Left forelimb (tissue), 1 donor: ENCODE measurements at regions not wholly inside any gene's neighbourhood (a gene's known extent, or its start where the extent isn't known, plus 50 kb on each side); places are given as distances from the start of the nearest gene placed in this dataset.

Source experiments
- DNase-seq: peaks from one replicate; pipeline ENCODE4 v3.0.0-alpha.2; 2018; ENCODE audit warnings: low spot score

- DNase-seq = no peak
Observed at GRCh38 chr15:81987628-81988027, 58.2 kb downstream of the MEX3B start.

GRCh38 chr15:81983497-81983896, 62.3 kb downstream of the MEX3B start:
- no peak for DNase-seq

GRCh38 chr15:81982808-81983207, 63.0 kb downstream of the MEX3B start:
- no peak for DNase-seq

GRCh38 chr15:81981908-81982307, 63.9 kb downstream of the MEX3B start:
- DNase-seq = no peak

- DNase-seq = no peak
Observed at GRCh38 chr15:81977464-81977863, 68.4 kb downstream of the MEX3B start.

GRCh38 chr15:81968691-81969090, 77.1 kb downstream of the MEX3B start:
- DNase-seq = no peak

- DNase-seq = no peak
Observed at GRCh38 chr15:81966631-81967030, 79.2 kb downstream of the MEX3B start.

- no peak for DNase-seq
Observed at GRCh38 chr15:81962482-81962881, 83.3 kb downstream of the MEX3B start.

GRCh38 chr15:81959196-81959595, 86.6 kb downstream of the MEX3B start:
- DNase-seq = no peak

GRCh38 chr15:81957698-81958097, 88.1 kb downstream of the MEX3B start:
- no peak for DNase-seq

- DNase-seq = no peak
Observed at GRCh38 chr15:81955382-81956062, 90.3 kb downstream of the MEX3B start.

- no peak for DNase-seq
Observed at GRCh38 chr15:81954158-81954783, 91.5 kb downstream of the MEX3B start.

GRCh38 chr15:81950841-81951414, 94.9 kb downstream of the MEX3B start:
- no peak for DNase-seq

GRCh38 chr15:81948751-81949150, 97.1 kb downstream of the MEX3B start:
- no peak for DNase-seq

- DNase-seq = no peak
Observed at GRCh38 chr15:81948222-81948621, 97.6 kb downstream of the MEX3B start.

- no peak for DNase-seq
Observed at GRCh38 chr15:81947548-81947947, 98.3 kb downstream of the MEX3B start.

GRCh38 chr15:81945014-81945615, 100.7 kb downstream of the MEX3B start:
- DNase-seq = no peak

GRCh38 chr15:81942655-81943195, 103.1 kb downstream of the MEX3B start:
- DNase-seq = no peak

- DNase-seq = no peak
Observed at GRCh38 chr15:81942157-81942556, 103.7 kb downstream of the MEX3B start.

GRCh38 chr15:81941479-81941878, 104.3 kb downstream of the MEX3B start:
- DNase-seq = no peak

- no peak for DNase-seq
Observed at GRCh38 chr15:81940467-81941451, 105.1 kb downstream of the MEX3B start.
